Endodermal cell (in vitro differentiated cells): ENCODE measurements at regions not wholly inside any gene's neighbourhood (a gene's known extent, or its start where the extent isn't known, plus 50 kb on each side); places are given as distances from the start of the nearest gene placed in this dataset.

Experiments used
- DNase-seq: peaks from one replicate; pipeline ENCODE4 v3.0.0-alpha.2; 2017
- H3K27ac ChIP-seq: 2 replicates; pipeline ENCODE4 v1.5.1; 2013; ENCODE audit warnings: mild to moderate bottlenecking, low read depth, low read length, moderate library complexity
- H3K27me3 ChIP-seq: 2 replicates; pipeline ENCODE4 v1.6.1; 2013; ENCODE audit warnings: mild to moderate bottlenecking, low read length, moderate library complexity; ENCODE audit not compliant: insufficient read depth, control insufficient read depth, poor library complexity, severe bottlenecking
- H3K36me3 ChIP-seq: 2 replicates; pipeline ENCODE4 v1.7.0; 2013; ENCODE audit warnings: mild to moderate bottlenecking, low read length, moderate library complexity; ENCODE audit not compliant: control insufficient read depth, insufficient read depth
- H3K4me1 ChIP-seq: one replicate; pipeline ENCODE4 v1.7.0; 2013; ENCODE audit warnings: low read length; ENCODE audit not compliant: control insufficient read depth, insufficient read depth
- H3K4me3 ChIP-seq: 2 replicates; pipeline ENCODE4 v1.5.1; 2013; ENCODE audit warnings: mild to moderate bottlenecking, low read length, moderate library complexity
- H3K9ac ChIP-seq: 2 replicates; pipeline ENCODE4 v1.6.1; 2013; ENCODE audit warnings: mild to moderate bottlenecking, low read length, moderate library complexity; ENCODE audit not compliant: poor library complexity, severe bottlenecking; ENCODE audit errors: extremely low read depth
- H3K9me3 ChIP-seq: 2 replicates; pipeline ENCODE4 v1.6.1; 2013; ENCODE audit warnings: mild to moderate bottlenecking, low read length, moderate library complexity; ENCODE audit not compliant: control insufficient read depth
- H3K27ac Mint-ChIP-seq: 2 replicates; pipeline ENCODE4 v1.8.0; 2020; ENCODE audit warnings: mixed read lengths
- H3K27me3 Mint-ChIP-seq: 2 replicates; pipeline ENCODE4 v1.8.0; 2021; ENCODE audit warnings: mild to moderate bottlenecking, mixed read lengths; ENCODE audit not compliant: insufficient read depth
- H3K36me3 Mint-ChIP-seq: 2 replicates; pipeline ENCODE4 v1.8.0; 2020; ENCODE audit warnings: low read depth, mixed read lengths
- H3K4me1 Mint-ChIP-seq: 2 replicates; pipeline ENCODE4 v1.8.0; 2020; ENCODE audit warnings: mixed read lengths
- H3K4me3 Mint-ChIP-seq: 2 replicates; pipeline ENCODE4 v1.8.0; 2020; ENCODE audit warnings: mild to moderate bottlenecking, moderate library complexity, mixed read lengths
- H3K9me3 Mint-ChIP-seq: 2 replicates; pipeline ENCODE4 v1.8.0; 2020; ENCODE audit warnings: mild to moderate bottlenecking, mixed read lengths
- CTCF ChIP-seq: fragments of 200-600 bp; sonication (generic); conservative IDR thresholded peaks from 2 replicates; pipeline ENCODE4 v1.5.0; 2021; ENCODE audit warnings: antibody characterized with exemption, mild to moderate bottlenecking
- WGBS, 2 experiments: methylation state at CpG; one replicate each; pipeline versions ENCODE4 v1.1.5 to v1.1.7; 2013; ENCODE audit warnings: missing lambda C conversion rate in 2 of 2, mixed read lengths in 1 of 2; ENCODE audit not compliant: insufficient coverage in 1 of 2, insufficient read length in 1 of 2; 5-methylcytosine and 5-hydroxymethylcytosine counted together

DNA sequence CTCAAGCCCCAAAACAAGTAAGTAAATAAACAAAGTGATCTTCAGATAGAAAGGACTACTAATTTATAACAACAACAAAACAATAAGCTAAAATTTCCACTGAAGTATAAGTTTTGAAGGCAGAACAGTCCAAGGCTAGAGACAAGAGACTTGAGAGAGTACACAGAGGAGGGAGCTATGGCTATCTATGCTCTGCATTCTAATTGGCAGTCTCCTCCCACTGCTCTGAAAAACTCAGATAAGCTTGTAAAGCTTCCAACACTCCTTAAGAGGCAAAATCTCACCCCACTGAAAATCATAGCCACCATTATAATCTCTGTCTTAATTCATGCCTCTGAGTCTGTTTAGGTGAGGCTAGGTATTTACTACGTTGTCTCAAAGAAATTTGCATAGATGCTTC, 714.6 kb upstream of the LRATD1 start:
- no peak for TF ChIP-seq CTCF
- Mint-ChIP-seq H3K36me3 (no peaks in the 10 kb centered on the region), H3K9me3 (peaks cover 15% of the 10 kb centered on the region), H3K4me1 (peaks cover 19% of the 10 kb centered on the region), H3K4me3 (no peak overlapping the region), H3K27ac (no peak overlapping the region), H3K27me3 (no peaks in the 10 kb centered on the region)
- Histone ChIP-seq H3K27ac (no peak overlapping the region), H3K36me3 (no peaks in the 10 kb centered on the region), H3K27me3 (no peaks in the 10 kb centered on the region), H3K9ac (no peak overlapping the region), H3K9me3 (peaks cover 52% of the 10 kb centered on the region), H3K4me3 (peak overlapping the region; percentile 23), H3K4me1 (no peaks in the 10 kb centered on the region)
- 33% methylated on average over 1 of the region's 1 CpG; no CpG with 5 or more reads in 1 of the 2 experiments for WGBS, 2 experiments
- no peak for DNase-seq

DNA sequence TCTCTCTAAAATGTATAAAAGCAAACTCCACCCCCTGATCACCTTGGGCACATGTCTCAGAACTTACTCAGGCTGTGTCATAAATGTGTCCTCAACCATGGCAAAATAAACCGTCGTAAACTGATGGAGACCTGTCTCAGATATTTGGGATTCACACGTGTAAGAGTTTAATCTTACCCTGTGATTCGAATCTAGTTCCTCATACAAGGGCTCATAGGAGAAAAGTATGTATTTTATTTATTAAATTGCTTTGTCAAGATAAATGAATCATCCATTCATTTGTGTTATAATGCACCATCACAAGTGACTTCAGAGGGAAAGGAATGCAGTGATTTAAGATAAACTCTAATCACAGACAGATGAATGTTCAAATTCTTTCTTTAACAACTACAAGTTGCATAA, 712.5 kb upstream of the LRATD1 start:
- H3K27me3 Mint-ChIP-seq = no peaks in the 10 kb centered on the region
- peaks cover 19% of the 10 kb centered on the region for H3K4me1 Mint-ChIP-seq
- Histone ChIP-seq H3K36me3 (no peaks in the 10 kb centered on the region), H3K4me1 (no peaks in the 10 kb centered on the region), H3K9ac (no peak overlapping the region), H3K9me3 (peaks cover 66% of the 10 kb centered on the region), H3K27me3 (no peaks in the 10 kb centered on the region), H3K27ac (no peak overlapping the region), H3K4me3 (no peak overlapping the region)
- 83 to 100% methylated on average over 2 to 4 of the region's 4 CpGs for WGBS, 2 experiments
- no peak for DNase-seq
- H3K27ac Mint-ChIP-seq = no peak overlapping the region
- no peak overlapping the region for H3K4me3 Mint-ChIP-seq
- no peaks in the 10 kb centered on the region for H3K36me3 Mint-ChIP-seq
- TF ChIP-seq CTCF = no peak
- peaks cover 16% of the 10 kb centered on the region for H3K9me3 Mint-ChIP-seq

GRCh38 chr2:13921245-13921644, 711.3 kb upstream of the LRATD1 start:
- peaks cover 61% of the 10 kb centered on the region for H3K9me3 ChIP-seq
- no peaks in the 10 kb centered on the region for H3K36me3 Mint-ChIP-seq
- H3K9ac ChIP-seq = no peak overlapping the region
- no peak overlapping the region for H3K4me3 Mint-ChIP-seq
- H3K27ac Mint-ChIP-seq = no peak overlapping the region
- no peak for TF ChIP-seq CTCF
- H3K27me3 ChIP-seq = no peaks in the 10 kb centered on the region
- WGBS, 2 experiments = 56% methylated on average over 2 of the region's 2 CpGs; no CpG with 5 or more reads in 1 of the 2 experiments
- no peaks in the 10 kb centered on the region for H3K27me3 Mint-ChIP-seq
- H3K9me3 Mint-ChIP-seq = peaks cover 16% of the 10 kb centered on the region
- H3K4me3 ChIP-seq = no peak overlapping the region
- H3K4me1 Mint-ChIP-seq = peaks cover 13% of the 10 kb centered on the region
- no peaks in the 10 kb centered on the region for H3K4me1 ChIP-seq
- no peak for DNase-seq
- no peak overlapping the region for H3K27ac ChIP-seq
- H3K36me3 ChIP-seq = no peaks in the 10 kb centered on the region
